HT-29 (cell line): ENCODE measurements at regions not wholly inside any gene's neighbourhood (a gene's known extent, or its start where the extent isn't known, plus 50 kb on each side); places are given as distances from the start of the nearest gene placed in this dataset. TPM values are rescaled to one million over a fixed set of nuclear protein-coding genes. Genes with fewer than 3 reads are reported as not detected.
"Not testable (repeated sequence)": the region's sequence is repeated elsewhere in the genome, so short reads cannot be mapped to it uniquely, and the experiment has no call there.

Experiments used
- DNase-seq: peaks from one replicate; pipeline ENCODE4 v3.0.0-alpha.2; 2015; ENCODE audit warnings: low spot score
- small RNA-seq: library from RNA; depleted of rRNA; stranded (forward); fragments of <200 nt; gene quantifications from one replicate; pipeline ENCODE3, GENCODE V24; 2014

DNA sequence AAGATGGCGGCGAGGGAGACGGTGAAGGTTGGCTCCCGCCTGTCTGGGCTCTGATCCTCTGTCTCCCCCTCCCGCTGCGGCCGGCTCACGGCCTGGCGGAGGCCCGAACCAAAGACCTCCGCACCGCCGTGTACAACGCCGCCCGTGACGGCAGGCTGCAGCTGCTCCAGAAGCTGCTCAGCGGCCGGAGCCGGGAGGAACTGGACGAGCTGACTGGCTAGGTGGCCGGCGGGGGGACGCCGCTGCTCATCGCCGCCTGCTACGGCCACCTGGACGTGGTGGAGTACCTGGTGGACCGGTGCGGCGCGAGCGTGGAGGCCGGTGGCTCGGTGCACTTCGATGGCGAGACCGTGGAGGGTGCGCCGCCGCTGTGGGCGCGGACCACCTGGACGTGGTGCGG, 516.5 kb downstream of the TUBA3C start:
- not testable (repeated sequence) for DNase-seq

DNA sequence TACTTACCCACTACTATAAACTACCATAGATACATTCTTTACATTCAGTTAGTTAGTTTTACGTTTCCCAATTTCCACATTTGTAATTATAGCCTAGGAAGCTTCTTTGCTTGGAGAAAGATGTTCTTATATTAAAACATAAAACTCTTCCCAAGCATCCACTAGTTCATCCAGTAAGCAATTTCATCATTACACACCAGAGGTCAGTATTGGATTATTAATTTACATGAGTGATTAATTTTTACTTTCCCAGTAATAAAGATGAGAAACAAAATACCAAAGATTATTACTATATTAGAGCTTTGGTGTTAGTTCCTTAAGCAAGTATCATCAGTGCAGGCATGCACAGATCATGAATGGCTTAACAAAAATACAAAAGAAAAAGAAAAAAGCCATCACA, 518.4 kb downstream of the TUBA3C start:
- not testable (repeated sequence) for DNase-seq

DNA sequence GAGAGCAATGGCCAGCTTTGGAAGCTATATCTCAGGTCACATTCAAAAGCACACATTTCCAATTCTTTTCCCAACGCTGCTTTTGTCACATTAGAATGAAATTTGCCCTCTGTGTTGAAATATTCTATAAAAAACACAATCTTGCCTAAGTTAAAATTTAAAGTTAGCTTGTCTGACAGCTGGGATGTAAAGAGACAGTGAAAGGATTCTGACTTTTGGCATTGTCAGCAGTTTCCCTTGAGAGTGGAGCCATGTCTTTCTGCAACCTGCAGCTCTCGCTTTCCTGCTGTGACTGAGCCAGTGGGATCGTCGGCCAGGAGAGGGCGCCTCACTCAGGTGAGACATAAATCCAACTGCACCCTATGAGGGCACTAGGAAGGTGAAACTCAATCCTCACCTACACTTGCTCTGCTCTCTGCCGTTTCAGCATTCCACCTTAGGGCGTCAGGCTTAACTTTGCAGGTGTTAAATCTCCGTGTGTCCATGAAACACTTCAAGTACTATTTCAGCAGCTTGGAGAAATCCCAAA, 537.9 kb downstream of the TUBA3C start:
- DNase-seq, result peak; percentile 72

DNA sequence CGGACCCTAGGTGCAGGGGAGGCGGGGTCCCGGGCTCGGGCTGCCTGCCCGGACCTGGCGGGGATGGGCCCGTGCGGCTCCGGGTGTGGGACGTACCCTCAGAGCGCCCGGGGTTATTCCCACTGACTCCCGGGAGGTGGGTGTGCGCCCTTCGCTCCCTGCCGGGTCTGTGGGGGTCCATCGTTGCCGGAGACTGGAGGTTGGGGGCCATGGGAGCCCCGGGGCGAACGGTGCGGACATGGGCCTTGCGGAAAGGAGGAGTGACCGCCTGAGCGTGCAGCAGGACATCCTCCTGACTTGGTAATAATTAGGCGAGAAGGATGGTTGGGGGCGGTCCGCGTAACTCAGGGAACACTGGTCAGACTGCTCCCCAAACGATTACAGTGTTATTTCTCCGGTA, 552.7 kb downstream of the TUBA3C start:
- not testable (repeated sequence) for DNase-seq

DNA sequence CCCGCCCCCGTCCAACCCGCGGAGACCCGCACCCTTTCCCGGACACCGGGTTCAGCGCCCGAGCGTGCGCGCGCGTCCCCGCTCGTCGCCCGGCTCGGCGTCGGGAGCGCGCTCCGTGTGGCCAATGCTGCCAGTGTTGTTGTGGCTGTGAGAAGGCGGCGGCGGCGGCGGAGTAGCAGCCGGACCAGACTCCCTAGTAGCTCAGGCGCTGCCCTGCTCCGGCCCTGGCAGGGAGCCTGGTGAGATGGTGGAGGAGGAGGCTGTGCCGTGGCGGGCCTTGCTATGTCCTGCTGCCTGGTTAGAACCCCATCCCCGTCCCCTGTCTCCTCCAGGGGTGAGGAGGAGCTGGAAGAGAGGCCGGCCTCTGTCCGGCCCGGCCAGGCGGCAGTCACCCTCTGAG, 553.2 kb downstream of the TUBA3C start:
- no peak for DNase-seq

DNA sequence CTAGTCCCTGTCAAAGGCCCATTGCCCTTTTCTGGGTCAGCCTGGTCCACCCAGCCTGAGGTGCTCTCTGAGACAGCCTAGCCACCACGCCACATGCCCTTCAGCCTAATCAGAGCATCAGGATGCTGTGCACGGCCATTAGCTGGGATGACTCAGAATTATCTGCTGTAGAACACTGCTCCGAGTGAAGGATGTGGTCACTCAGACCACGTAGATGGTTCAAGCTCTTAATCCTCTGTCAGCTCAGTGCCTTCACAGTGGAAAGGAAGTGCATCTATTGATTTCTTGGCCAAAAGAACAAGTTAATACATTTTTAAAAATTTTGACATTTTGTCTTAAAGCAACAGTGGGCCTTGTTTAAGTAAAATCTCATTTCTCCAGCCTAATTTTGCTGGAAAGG, 557.6 kb downstream of the TUBA3C start:
- DNase-seq, result not testable (repeated sequence)

DNA sequence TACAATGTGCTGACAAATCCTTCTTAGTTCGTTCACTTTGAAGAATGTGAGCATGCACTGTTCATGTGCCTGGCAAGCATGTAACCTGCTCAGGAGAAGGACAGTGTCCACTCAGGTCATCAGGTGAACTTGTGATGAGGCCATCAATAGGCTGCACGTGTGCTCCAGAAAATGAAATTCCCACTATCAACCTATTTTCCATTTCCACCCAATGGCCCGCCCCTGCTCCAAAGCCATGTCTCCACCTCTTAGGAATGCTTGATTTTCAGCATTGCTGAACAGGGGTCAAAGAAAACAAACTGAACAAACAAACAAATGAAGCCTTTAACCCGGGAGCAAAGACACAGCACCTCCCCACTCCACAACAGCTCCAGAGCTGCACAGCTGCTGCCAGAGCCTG, 563.2 kb downstream of the TUBA3C start:
- not testable (repeated sequence) for DNase-seq

DNA sequence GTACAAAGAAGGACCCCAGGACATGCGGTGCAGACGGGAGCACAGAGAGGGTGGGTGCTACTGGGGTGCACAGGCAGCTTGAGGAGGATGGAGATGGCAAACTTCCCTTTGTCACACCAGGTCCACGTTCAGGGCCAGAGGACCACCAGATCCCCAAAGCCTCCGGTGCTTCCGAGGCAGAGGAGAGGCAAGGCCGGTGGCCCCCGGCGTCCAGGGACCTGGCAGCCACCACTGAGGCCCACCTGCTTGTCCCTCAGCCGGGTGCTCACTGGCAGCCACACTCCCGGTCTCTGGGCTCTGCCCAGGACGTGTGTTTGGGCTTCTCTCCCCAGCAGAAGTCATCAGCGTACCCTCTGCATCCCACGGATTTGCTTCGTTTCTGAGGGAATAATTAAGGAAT, 571.1 kb downstream of the TUBA3C start:
- DNase-seq, result not testable (repeated sequence)

DNA sequence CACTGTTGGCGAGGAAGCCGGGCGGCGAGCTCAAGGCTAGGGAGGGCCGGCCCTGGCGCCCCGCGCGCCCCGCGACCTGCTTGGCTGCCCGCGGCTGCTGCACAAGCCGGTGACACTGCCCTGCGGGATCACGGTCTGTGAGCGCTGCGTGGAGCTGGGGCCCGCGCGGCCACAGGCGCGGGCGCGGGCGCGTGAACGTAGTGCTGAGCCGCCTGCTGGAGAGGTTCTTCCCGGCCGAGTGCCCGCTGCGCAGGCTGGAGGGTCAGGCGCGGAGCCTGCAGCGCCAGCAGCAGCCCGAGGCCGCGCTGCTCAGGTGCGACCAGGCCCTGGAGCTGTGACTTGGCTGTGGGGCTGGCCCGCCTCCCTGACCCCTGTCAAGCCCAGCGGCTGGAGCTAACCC, 572.3 kb downstream of the TUBA3C start:
- DNase-seq, result not testable (repeated sequence)

DNA sequence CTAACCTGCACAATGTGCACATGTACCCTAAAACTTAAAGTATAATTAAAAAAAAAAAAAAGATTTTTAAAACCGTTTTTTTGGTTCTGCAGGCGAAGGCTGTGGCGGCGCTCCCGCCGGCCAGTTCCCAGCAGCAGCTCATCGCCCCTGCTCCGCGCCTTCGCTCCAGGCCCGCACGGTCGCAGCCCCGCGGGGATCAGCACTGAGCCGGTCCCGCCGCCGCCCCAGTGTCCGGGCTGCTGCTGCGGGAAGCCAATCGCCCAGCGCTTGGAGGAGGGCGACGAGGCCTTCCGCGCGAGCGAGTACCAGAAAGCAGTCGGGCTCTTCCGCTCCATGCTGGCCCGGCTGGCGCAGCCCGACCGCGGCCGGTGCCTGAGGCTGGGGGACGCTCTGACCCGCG, 572.8 kb downstream of the TUBA3C start:
- not testable (repeated sequence) for DNase-seq

DNA sequence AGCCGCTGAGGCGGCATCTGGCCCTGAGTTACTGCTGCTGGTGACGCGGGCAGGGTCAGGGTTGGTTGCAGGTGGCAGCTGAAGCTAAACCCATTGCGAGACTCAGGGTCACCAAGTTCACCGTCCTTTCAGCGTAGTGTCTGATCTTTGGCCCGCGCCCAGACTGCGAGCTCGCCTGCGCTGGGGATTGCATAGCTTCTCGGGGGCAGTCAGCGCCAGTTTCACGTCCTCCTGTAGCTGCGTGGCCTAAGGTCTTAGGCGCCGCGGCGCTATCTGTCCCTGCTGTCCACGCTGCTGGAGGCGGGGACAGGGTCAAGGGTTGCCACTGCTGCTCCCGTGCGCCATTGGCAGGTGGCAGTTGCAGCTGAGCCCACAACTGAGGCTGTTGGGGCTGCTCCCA, 581.3 kb downstream of the TUBA3C start:
- not testable (repeated sequence) for DNase-seq

DNA sequence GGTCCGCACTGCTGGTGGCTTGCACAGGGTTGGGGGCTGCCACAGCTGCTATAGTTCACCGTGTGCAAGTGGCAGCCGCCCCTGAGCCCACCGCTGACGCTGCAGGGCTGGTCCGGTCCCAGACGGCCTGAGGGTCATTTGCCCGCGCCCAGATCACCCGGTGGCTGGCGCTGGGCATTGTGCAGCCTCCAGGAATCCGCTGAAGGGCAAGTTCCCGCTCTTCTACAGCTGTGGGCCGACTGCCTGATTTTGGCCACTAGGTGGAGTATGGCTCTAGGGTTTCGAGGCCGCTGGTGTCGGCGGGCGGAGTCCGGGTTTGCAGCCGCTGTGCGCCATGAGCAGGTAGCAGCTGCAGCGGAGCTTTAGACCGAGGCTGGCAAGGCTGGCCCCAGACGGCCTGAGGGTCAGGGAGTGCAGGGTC, 581.8 kb downstream of the TUBA3C start:
- DNase-seq, result not testable (repeated sequence)

DNA sequence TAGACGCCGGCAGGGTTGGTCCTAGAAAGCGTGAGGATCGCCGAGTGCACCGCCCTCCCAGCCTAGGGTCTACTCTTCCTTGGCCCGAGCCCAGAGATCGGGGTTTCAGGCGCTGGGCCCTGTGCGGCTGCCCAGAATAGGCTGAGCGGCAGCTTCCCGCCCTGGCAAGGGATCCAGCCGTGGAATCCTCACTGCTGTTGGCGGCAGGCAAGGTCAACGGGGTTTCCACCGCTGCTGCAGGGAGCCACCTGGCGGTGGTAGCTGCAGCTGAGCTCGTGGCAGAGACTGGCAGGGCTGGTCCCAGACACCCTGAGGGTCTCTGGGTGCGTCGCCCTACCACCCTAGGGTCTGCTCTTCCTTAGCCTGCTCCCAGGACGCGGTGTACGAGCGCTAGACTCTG, 583.1 kb downstream of the TUBA3C start:
- not testable (repeated sequence) for DNase-seq

DNA sequence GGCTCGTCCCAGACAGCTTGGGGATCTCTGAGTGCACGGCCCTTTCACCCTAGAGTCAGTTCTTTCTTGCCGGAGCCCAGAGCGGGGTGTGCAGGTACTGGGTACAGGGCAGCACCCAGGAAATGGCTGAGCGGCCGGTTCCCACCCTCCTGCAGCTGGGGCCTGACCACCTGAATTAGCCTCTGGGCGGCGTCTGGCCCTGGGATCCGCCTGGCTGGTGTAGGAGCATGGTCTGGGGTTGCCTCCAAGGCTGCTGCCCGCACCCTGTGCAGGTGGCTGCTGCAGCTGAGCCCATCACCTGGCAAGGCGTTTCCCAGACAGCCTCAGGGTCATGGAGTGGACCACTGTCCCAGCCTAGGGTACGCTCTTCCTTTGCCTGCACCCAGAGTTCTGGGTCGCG, 583.7 kb downstream of the TUBA3C start:
- DNase-seq, result not testable (repeated sequence)

DNA sequence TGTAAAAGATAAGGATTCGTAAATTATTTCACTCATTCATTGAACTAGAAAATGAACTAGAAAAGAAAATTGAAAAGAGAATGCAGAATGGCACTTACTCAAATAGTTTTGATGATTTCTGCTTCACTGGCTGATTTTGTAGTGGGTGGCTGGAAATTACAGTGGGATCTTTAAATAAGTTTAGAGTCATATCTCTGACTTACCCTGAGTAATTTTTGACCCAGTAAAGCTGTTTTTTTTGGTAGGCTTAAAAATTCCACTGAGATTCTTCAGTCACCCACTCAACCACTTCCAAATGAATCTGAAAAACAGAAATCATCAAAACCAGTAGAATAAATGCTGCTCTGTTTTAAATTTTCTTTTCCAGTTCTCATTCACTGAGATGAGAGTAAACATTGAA, 604.5 kb downstream of the TUBA3C start:
- not testable (repeated sequence) for DNase-seq

DNA sequence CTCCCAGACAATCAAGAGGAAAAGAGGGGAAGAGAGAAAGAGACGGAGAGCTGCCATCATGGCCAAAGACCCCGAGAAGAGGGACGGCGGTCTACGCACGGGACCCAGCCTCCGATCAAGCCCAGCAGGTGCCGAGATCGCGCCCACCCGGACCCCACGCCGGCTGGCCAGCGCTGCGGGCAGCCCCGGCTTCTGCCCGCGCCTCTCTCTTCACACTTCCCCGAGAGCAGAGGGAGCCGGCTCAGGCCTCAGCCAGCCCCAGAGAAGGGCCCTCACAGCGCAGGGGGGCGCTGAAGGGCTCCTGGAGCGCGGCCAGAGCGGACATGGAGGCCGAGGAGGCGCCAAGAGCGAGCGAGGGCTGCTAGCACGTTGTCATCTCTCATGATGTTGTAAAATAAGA, 613.7 kb downstream of the TUBA3C start:
- DNase-seq, result not testable (repeated sequence)

Small RNAs in the stretch of these regions (small RNA-seq; reads per million reads assigned to genes)
- gene LINC00328-2P, result not detected
- not detected for gene RNA5SP24
- gene RNU6-55P, result not detected
- not detected for gene RNU6-76P
